Astrocyte (in vitro differentiated cells and primary cell): ENCODE measurements at regions not wholly inside any gene's neighbourhood (a gene's known extent, or its start where the extent isn't known, plus 50 kb on each side); places are given as distances from the start of the nearest gene placed in this dataset.

ENCODE experiments used
- EZH2 ChIP-seq: IDR thresholded peaks from 2 replicates; pipeline ENCODE4 v1.6.1; 2012; ENCODE audit warnings: mild to moderate bottlenecking, low read length, inconsistent platforms; ENCODE audit not compliant: insufficient read depth
- TF ChIP-seq, protein P1 (sequence below): IDR thresholded peaks from 2 replicates; pipeline ENCODE4 v1.5.1; 2011; ENCODE audit warnings: low read depth, mild to moderate bottlenecking, inconsistent platforms, low read length, moderate library complexity; ENCODE audit not compliant: insufficient read depth

DNA sequence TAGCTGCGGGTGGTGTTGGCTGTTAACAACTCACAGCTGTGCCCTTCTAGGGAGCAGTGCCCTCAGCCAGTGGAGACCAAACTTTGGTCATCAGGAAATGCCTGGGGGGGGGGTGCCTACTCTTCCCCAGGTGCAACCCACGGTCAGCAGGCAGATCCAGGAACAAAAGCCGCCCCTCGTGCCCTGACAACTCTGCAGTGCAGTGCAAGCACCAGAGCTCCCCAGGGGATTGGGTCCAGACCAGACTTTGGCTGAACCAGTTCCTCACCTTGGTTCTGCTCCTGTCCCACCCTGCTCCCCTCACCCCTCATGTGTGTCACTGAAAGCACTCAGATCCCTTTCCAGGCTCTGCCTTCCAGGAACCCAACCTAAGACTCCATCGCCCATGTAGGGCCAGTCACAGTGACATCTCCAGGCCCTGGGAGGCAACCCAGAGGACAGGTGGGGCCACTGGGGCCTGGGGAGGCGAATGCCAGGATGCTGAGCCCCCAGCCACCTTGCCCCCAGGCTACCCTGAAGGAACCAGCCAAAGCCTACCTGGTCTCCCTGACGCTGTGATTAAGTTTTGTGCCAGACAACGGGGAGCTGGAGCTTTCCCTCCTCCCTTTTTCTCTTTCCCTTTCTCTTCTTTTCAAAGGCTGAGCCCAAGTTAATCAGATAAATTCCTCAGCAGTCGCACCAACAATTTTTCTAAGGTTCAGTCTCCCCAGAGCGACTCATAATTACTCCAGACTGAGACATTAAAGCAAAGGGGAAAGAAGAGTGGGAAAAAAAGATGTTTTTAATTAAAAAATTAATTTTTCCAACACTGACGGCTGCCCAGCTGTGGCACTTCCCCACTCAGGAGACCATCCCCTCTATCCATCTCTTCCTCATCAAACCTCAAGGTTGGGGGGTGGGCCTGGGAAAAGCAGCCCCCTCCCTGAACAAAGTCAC lies 207.5 kb upstream of the LINGO1 start:
- TF ChIP-seq, protein P1, sequence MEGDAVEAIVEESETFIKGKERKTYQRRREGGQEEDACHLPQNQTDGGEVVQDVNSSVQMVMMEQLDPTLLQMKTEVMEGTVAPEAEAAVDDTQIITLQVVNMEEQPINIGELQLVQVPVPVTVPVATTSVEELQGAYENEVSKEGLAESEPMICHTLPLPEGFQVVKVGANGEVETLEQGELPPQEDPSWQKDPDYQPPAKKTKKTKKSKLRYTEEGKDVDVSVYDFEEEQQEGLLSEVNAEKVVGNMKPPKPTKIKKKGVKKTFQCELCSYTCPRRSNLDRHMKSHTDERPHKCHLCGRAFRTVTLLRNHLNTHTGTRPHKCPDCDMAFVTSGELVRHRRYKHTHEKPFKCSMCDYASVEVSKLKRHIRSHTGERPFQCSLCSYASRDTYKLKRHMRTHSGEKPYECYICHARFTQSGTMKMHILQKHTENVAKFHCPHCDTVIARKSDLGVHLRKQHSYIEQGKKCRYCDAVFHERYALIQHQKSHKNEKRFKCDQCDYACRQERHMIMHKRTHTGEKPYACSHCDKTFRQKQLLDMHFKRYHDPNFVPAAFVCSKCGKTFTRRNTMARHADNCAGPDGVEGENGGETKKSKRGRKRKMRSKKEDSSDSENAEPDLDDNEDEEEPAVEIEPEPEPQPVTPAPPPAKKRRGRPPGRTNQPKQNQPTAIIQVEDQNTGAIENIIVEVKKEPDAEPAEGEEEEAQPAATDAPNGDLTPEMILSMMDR: no peak
- TF ChIP-seq EZH2: no peak
